Glomerular endothelial cell (primary cell): ENCODE measurements at regions not wholly inside any gene's neighbourhood (a gene's known extent, or its start where the extent isn't known, plus 50 kb on each side); places are given as distances from the start of the nearest gene placed in this dataset.

ENCODE experiments used
- DNase-seq: peaks from one replicate; pipeline ENCODE4 v3.0.0-alpha.2; 2011; ENCODE audit warnings: low read depth, low spot score; ENCODE audit errors: extremely low read depth

DNA sequence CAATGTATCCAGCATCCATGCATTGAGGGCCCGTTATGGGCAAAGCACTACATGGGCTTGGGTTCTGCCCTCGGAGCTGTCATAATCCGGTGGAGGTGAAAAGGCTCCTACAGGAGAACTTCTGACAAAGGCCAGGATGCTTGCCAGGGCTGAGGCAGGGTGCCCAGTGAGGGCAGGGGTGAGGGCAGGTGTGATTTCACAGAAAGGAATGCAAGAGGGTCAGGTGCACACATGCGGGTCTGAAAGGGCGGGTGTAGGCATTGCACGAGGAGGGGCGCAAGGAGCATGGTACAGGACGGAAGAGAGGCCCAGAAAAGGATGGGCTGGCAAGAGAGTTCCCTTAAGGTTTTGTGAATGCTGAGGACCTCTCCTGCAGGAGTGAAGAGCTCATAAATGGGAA lies 348.0 kb downstream of the BTBD3 start:
- DNase-seq, result no peak

DNA sequence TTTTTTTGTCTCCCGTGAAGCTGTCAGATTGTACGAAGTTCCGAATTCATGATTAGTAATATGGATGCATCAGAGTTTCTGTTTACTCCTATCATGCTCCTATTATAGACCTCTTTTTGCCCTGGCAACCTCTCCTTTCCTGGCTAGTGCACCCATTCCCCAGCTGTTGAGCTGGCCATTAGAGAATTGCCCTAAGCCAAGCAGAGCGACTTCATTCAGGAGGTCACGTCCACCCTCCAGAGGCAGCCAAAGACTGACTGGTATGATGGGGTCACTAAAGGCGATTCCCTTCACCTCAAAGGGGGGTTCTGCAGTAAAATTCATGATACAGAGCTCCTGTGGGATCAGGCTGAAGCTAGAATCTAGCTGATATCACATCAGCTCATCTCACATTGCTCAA lies 351.9 kb downstream of the BTBD3 start:
- no peak for DNase-seq

DNA sequence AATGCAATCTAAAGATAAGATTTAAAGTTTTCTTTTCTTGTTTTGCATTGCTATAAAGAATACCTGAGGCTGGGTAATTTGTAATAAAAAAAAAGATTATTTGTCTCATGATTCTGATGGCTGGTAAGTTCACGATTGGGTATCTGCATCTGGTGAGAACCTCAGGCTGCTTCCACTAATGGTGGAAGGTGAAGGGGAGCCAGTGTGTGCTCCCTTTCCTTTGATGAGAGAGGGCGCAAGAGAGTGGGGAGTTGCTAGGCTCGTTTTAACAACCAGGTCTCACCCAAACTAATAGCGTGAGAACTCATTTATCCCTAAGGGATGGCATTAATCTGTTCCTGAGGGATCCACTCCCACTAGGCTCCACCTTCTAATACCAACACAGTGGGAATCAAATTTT lies 353.2 kb downstream of the BTBD3 start:
- no peak for DNase-seq

DNA sequence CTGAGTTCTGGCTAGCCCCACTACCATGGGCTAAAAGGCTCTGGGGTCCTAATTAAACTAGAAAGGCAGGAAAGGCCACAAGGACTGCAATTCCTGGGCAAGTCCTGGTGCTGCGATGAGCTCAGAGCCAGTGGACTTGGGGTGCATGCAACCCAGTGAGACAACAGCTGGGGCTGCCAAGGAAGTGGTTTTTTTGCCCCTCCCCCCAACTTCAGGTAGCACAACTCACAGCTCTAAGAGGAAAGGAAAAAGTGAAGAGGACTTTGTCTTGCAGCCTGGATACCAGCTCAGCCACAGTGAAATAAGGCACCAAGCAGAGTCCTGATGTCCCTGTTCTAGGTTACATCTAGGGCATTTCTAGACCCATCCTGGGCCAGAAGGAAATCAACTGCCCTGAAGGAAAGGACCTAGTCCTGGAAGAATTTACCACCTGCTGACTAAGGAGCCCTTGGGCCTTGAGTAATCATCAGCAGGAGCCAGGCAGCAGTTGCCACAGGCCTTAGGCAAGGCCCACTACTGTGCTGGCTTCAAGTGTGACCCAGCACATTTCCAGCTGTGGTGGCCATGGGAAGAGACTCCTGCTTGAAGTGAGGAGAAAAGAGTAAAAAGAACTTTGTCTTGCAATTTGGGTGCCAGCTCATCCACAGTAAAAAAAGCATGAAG lies 358.4 kb downstream of the BTBD3 start:
- DNase-seq, result no peak

DNA sequence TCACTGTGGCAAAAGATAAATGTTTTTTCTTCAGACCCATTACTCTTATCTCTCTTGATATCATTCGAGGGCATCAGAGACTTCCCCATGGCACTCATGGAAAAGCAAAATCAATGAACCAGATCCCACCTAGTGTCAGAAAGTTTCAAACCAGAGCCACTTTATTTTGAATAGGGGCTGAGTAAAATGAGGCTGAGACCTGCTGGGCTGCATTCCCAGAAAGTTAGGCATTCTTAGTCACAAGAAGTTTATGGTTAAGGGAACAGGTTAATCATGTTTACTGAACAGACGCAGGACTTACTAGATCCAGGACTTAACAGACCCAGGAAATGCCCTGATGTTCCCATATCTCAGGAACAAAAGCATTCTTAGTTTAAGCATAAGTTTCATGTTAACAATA lies 369.9 kb downstream of the BTBD3 start:
- DNase-seq, result no peak

DNA sequence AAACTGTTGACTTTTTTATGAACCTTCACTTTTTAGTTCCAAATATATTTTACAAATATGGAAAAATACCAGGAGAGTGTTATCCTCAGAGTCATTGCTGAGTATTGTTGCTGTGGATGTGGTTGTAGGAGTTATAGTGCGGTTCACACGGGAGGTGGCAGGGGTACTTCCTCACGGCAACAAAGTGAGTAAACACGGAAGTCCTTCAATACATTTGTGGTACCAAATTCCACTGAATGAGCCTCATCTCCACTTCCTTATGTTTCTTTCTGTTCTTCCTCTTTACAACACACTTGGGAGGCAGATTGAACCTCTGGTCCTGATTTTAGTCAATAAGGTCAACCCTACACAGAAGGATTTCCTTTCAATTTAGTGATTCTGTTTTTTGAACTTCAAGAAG lies 371.8 kb downstream of the BTBD3 start:
- DNase-seq, result no peak

DNA sequence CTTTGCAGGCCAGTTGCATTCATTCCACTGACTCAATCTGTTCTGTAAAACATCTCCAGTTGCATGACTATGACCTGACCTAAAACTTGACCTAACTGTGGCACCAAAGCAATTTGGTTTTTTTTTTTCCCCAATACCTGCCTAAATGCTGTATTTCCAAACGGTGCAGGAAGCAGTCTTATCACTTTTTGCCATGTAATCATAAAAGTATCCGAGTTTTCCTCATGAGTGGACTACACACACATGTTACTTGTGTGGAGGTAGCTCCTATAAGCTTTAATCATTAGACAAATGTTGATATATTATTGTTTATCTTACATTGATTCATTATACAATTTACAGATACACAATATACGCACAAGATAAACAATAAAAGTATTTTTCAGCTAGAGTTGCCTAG lies 373.7 kb downstream of the BTBD3 start:
- DNase-seq, result no peak

DNA sequence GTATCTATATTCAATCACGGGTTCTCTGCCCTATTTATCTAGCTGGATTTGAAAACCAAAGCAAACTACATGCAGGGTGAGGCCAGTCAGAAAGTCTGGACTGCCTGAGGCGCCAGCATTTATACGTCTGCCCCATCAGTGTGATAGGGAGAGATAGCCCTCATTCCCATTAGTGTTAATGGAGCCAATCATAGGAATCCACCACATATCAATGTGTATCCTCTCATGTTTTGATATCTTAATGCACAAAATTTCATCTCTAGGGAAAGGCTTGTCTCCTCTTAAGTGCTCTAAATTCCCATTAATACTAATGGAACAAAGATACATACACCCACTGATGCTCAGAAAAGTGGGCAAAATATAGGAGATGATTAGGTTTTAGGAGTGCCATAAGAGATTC lies 376.2 kb downstream of the BTBD3 start:
- DNase-seq, result no peak

DNA sequence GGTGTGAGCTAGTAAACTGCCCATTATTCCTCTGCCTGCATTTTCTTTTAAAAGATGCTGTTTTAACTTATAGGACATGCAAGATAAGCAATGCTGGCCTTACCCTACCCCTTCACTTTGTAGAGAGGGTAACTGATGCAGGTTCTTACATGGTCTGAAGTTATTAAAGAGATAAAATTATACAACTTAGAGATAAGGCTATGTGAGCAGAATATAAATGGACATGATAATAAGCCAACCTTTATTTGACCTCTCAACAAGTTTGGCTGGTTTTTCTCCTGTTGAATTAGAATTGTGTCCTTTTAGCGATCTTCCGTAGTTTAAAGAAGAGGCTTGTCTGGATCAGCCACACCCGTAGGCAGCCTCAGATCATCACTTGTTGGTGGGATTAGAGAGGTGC lies 377.0 kb downstream of the BTBD3 start:
- DNase-seq, result no peak

DNA sequence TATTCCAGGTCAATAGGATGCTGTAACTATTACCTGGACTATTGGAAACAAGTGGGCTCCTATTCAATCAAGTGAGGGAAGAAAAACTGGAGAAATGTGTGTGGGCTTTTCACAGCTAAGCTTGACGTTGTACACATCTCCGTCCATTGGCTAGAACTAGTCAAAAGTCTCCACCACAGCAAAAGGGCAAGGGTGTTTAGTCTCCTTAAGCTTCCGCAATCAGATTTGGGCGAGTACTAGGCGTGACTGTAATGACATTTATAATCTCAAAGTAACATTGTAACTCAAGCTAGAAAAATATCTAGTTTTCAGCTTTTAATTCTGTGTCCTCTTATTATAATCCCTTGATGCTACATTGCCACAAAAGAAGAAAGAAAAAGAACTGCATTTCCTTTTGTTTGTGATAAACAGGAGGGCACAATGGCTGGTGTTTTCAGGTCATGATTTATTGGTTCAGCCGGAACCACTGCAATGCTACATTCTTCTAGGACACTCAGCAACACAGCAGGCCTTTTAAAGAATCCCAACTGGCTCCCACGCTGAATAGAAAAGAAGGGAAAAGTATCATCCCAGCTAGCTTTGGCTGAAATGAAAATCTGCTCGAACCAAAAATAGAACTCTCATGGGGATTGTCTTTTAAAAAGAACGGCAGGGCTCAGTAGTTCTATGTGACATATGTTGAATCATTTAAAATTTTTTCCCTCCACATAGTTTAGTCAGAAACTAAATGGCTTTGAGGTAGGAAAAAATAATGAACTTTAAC lies 387.7 kb downstream of the BTBD3 start:
- DNase-seq, result no peak

DNA sequence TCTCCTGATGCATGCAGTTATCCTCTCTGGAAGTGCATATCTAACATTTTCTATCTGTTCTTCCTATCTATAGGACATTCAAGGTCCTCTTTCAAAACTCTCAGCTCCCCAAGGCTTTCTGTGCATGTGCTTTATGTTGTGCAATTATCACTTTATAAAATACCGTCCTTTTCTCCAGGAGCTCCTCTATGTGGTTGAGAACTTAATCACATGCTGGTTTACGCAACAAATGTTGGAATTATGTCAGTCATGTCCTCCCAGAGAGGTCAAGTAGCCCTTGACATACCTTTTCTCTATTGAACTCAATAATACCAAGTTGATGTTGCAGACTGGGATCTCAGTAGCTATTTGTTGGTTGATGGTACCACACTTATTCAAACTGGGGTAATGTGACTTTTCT lies 388.4 kb downstream of the BTBD3 start:
- no peak for DNase-seq

DNA sequence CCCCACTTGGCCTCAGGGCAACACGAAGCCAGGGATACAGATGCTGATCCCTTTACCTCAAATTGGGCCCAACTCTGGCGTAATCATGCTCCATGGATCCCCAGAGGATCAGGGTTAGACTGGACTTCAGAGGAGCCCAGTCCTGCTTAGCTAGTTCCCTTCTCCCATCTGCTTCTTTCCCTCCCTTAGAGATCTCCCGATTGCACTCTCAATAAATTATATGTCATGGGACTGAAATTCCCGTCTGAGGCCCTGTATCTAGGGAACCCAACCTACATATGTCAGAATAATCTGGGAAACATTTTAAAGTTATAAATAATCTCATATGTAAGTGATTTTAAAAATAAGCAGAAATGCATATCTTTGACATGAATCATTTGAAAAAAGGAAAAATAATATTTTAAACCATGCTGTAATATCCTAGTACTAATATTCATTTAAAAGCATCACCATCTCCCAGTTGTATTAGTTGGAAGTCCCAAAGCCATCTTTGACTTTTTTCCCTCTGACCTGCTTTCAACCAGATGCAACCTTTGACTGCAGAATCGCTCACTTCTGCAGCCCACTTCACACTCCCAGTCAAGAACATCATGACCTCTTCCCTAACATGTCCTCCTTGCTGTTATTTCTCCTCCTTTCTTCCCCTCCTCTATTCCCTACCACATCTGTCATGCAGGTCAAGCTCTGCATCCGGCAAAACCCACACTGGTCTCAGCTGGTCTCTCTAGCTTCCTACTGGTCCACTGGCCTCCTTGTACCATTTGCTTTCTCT lies 393.6 kb downstream of the BTBD3 start:
- DNase-seq, result no peak

DNA sequence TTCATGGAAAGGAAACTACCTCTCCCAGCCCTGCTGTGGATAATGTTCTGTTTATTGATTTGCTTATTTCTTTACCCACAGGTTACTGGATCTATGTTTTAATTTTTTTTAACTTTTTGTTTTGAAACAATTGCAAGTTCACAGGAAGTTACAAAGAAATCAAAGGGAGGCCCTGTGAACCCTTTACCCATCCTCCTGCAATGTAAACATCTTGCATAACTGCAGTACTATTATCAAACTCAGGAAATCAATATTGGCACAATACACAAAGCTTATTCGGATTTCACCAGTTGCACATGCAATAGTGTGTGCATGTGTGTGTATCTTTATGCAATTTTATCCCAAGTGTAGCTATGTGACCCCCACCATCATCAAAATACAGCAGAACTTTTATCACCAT lies 398.0 kb downstream of the BTBD3 start:
- DNase-seq, result no peak

DNA sequence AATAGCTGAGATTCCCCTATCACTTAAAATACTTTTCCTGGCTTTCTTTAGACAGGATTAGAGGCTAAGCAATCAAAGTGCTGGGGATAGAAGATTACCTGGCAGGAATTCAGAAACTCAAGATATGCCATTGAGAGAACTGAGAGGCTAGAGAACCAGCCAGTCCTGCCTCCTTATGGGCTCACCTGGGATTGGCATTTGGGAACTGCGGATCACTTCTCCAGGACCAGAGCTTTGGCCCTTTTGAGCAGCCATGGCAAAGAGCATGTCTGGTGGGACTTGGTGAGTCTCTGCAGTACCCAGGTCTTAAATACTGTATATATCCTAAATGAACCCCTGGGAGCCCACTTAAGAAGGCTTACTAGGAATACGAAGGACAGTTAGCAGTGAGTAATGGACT lies 399.1 kb downstream of the BTBD3 start:
- no peak for DNase-seq

DNA sequence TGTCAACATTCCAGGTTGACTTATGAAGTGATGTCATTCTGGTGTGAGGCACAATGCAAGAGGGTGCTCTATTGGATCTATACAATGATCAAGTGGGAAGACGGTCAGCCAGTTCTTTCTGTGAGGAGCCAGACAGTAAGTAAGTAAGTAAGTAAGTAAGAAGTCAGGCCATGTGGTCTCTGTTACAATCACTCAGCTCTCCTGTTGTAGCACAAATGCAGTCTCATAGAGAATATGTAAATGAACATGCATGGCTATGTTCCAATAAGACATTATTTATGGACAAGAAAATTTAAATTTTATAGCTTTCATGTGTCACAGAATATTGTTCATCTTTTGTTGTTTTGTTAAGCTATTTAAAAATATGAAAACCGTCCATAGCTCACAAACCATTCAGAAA lies 399.7 kb downstream of the BTBD3 start:
- DNase-seq, result no peak

DNA sequence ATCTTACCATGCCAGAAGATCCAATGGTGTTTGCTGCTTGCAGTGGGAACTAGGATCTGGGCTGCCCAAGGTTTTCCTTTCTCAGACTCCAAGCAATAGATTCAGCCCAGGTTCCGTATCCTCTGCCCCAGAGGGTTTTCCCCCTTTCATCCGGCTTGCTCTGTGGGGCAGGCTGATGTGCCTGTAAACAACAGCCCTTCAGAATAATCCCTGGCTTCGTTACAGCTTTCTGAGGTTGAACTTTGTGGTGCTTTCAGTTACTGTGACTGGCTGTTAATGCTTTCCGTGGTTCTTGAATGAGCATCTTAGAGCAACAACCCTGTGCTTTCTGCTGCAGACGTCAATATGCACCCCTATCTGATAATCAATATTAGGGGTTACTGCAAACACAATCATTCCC lies 400.4 kb downstream of the BTBD3 start:
- DNase-seq, result no peak

DNA sequence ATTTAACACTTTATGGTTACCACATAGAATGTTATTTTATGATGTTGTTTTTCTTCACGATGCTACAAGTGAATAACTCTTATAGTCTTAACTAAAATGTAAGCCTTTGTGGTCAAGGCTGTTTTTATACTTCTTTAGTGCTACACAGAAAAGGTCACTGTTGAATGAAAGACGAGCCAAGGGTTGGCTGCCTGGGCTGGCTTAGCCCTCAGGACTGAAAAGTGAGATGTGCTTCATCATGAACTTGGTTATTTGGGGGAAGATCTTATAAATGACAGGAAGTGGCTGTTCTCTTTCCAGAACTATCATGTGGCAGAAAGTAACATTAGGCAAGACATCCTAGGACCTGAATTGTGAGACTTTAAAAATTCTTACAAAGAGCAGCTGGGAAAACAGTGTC lies 404.0 kb downstream of the BTBD3 start:
- DNase-seq, result no peak

DNA sequence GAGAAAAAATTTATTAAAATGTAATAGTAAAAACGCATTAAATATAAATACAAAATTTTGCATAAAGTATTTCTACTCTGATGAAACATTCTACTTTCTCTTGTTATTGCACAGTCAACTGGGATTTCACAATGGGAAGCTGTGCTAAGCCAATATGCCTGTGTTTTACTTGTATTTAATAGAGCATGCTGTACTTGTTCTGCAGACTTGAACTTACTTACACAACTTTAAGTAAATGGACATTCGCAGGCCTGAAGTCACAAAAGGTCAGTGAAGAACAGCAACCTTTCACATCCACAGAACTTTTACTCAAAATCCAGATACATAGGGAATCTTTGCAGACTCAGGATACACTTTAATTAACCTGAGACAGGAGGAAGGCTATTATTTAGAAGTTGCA lies 409.5 kb downstream of the BTBD3 start:
- no peak for DNase-seq

DNA sequence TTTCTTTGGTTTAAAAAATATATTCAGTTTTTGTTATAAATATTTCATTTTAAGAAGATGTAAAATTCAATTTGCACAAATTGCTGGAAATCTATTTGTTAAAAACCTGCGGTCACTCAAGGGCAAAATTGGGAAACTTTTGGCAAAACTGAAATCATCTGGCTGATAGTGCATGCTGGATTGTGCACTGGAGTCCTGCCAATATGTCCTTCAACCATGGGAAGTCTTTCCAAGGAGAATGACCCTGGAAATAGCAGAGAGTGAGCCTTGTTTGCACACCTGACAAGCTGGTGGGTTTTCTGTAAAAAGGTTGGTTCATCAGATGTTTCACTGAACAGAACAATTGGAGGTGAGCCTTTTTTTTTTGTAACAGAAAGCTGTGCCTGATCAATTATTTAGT lies 413.5 kb downstream of the BTBD3 start:
- DNase-seq, result no peak

DNA sequence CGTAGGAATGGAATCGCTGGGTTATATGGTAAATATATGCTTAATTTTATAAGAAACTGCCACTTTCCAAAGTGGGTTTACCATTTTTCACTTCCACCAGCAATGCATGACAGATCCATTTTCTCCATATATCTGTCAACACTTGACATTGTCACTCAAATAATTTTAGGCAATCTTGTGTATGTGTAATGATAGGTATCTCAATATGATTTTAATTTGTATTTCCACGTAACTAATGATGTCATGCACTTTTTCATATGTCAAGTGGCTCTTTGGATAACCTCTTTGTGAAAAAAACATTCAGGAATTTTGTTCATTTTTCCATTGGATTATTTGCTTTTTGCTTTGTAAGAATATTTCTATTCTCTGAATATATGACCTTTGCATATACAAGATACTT lies 419.9 kb downstream of the BTBD3 start:
- DNase-seq, result no peak

DNA sequence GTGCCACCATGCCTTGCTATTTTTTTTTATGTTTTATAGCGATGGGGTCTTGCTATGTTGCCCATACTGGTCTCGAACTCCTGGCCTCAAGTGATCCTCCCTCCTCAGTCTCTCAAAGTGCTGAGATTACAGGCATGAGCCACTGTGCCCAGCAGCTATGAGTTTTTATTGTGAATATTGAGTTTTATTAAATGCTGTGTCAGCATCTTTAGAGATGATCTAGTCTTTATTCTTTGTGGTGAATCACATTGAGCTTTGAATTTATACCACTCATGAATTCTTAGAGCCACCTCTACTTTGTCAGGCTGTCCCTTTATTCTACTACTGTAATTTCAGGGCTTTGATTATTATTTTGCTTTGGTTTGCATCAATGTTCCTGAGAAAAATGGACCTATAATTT lies 428.3 kb downstream of the BTBD3 start:
- DNase-seq, result no peak

DNA sequence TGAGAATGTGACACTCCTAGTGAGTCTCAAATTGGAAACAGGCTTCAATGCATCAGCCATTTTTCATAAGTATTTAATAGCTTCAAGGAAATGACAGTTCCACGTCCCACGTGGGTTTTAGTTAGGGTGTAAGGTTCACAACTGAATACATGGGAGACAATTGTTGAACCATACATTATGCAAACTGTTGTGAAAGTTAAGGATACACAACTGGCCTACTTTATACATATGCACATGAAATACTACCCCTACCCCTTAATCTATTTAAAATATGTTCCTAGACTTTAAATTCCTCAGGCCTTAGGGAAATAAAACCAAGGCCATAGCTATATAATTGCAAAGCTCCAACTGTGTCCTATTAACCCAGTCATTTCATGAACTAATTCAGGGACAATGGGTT lies 436.1 kb downstream of the BTBD3 start:
- no peak for DNase-seq
